HL-60/S4 treated with phorbol 12-myristate 13-acetate at 8.2 ng/mL for 4 days and 3 days (cell line): ENCODE measurements at regions not wholly inside any gene's neighbourhood (a gene's known extent, or its start where the extent isn't known, plus 50 kb on each side); places are given as distances from the start of the nearest gene placed in this dataset.

Experiments used
- in situ Hi-C: fragments of 300-500 bp; cut with MboI; formaldehyde crosslinking; loops from 2 replicates; pipeline ENCODE4 v1.15.0; 2022; ENCODE audit warnings: low sequenced_read_pairs

DNA sequence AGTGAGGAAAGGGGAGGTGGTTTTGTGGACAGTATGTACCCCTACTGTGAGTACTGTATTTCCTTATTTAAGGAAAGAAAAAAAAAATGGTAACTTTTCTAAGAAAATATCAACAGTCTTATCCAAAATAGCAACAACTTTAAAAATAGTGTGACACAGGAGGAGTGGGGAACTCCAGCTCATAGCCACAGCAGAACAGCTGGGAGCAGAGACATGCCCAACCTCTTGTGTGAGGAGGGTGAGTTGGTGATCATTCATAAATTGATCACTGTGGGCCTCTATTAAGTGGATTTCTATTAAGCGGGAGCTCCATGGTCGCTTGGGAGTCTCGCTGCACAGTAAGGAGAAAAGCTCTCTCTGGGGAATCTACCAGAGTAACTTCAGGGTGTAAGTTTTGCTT is 158.8 kb upstream of the DUSP10 start:
- in situ Hi-C loops, result no loop called here

DNA sequence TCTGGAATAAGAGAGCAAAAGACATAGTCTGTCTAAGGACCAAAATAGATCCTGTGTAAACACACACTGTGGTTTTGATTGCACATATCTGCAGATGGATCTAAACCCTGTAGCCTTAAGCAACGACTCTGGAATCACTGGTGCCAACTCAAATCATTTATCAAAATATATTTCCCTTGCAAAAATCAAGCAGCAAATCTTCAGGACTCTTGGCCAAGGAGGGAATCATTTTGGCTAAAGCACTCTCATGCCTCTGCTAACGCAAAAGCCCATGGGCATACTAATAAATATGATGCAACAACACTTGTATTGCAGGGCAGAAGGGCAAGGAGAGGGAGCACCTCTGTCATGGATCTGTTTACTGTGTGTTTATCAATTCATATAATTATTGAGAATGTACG is 155.4 kb upstream of the DUSP10 start:
- in situ Hi-C loops, result no loop called here

DNA sequence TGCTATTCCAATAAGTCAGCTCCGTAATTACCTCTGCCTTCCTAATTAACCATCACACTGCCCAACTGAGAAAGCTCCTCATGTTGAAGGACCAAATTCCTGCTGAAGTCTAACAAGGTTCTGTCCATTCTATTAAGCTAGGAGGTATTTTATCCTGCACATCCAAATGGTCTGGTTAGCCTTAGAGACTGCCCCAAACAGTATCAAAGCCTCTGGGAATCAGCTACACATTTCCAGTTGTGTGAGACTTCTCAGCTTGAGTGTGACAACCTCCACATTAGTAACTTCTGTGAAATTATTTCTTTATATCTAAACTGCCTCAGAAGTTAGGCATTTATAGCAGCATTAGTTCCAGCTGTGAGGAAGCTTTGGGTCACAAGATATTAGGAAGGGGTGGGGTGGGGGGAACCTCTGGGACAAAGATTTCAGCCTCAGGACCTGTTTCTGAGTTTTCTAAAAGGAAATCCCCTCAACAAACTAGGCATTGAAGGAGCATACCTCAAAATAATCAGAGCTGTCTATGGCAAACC is 150.5 kb upstream of the DUSP10 start:
- in situ Hi-C loops, result no loop called here

DNA sequence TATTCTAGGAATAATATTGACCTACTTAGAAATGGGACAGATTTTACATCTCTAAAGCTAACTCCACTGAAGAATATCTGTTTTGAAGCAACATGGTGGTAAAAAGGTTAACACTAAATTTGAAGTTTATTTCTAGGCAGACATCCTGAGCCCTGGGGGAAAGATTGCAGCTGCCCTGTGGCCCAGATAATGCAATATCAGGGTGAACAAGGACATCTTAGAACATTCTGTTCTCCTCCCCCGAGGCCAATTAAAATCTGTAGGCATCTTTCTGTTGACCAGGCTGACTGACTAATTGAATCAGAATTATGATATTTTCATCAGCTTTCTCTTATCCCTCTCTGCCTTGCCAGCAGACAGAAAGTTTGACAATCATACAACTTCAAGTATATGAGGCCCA is 149.8 kb upstream of the DUSP10 start:
- in situ Hi-C loops, result no loop called here

DNA sequence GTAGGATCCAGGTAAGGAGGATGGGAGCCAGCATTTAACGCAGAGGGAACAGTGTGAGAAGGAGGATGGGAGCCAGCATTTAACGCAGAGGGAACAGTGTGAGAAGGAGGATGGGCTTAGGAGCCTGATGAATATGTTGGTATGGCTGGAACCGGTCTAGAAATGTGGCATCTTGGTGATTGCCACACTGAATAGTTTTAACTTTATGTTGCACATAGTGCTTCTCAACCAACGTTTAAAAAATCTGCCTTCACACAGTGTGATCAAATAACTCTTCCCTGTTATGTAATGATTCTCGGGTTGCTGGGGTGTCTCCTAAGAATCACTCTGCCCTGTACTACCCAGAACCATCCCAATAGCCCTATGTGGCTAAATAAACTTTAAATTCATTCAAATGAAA is 146.9 kb upstream of the DUSP10 start:
- in situ Hi-C loops, result no loop called here

DNA sequence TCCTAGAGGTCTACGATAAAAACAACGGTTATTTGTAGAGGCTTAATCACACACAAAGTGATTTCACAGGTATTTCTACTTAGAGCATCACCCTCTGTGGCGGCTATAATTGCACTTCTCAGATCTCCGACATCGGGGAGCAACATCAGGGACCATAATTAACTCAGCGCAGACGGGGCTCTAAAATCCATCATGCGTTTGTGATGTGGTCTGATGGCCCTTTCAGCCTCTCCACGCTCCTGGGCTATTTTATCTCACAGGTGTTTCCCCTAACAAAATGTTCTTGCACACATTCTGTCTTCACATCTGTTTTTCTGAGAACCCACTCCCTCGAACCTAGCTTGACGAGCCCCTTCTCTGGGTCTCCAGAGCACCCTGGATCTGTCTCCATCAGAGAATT is 146.3 kb upstream of the DUSP10 start:
- in situ Hi-C loops, result no loop called here

DNA sequence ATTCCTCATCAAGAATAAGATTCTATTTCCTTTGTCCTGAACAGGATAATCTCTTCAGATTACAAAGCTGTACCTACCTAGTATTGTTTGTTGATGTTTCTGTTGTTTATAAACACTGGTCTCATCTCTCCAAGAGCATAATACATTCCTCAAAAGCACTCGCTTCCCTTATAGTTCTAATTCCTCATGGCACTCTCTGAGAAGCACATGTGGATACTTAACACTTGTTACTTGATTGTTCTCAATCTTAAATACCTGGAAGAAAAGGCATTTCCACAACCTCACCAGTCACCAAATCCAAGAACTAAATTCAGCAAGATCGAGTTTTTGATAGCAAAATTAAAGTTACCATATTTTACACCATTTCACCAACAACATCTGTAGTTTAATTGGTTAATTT is 145.9 kb upstream of the DUSP10 start:
- in situ Hi-C loops, result no loop called here

DNA sequence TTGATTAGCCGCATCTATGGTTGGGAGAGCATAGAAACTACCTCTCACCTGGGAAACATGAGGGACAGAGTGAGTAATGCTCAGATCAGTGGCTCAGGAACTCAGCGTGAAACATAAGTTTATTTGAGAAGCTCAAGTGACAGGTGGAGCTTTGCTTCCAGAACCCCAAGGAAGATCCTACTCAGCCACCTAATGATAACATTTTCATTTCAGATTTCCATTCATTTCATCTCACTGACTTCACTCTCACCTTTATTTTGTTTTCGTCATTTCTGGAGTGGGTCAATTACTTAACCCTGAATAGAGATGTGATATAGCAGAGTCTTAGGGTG is 145.5 kb upstream of the DUSP10 start:
- in situ Hi-C loops, result no loop called here

DNA sequence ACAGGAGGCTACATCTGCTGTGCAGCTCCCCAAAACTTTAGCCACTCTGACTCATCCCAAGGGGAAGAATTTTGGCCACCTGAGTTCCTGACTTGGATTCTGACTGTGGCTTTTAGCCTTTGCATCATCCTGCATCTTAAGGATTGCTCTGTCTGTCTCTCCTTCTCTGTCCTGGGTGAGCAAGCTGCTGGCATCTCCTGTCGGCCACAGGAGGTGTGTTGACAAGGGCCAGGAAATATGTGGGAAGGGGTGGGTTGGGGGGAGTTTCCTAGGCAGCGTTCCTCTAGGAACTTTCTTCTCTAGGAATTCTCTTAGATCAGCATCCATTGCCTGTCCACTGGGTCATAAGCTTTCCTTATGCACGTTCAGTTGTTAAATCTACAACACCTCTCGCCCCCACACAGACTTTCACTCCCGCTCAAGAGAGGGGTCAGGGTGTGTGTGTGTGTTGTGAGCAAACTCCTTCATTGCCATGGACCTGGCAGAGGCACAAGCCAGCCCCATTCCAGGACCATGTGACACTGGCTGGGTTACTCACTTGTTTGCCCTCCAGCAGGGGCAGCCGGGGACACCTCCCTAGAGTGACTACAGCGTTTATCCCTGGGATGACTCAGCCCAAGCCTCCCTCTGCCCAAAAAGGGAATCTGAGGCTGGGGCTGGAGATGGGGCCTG is 145.0 kb upstream of the DUSP10 start:
- in situ Hi-C loops, result no loop called here

DNA sequence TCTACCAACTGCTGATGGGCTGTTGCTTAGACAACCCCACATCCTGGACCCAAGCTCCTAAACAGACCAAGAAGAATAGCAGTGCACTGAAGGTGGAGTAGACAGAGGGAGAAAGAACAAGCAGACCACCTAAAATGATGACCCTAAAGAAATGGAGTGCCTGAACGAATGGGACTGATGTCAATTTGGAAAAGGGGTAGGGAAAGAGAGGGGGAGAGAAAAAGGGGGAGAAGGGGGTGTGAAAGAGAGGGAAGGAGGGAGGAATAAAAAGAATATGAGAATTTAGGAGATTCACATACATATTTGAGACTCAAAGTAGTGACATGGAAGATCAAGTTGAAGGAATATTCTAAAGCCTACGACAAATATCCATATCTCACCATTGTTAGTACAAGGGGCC is 144.4 kb upstream of the DUSP10 start:
- in situ Hi-C loops, result no loop called here

DNA sequence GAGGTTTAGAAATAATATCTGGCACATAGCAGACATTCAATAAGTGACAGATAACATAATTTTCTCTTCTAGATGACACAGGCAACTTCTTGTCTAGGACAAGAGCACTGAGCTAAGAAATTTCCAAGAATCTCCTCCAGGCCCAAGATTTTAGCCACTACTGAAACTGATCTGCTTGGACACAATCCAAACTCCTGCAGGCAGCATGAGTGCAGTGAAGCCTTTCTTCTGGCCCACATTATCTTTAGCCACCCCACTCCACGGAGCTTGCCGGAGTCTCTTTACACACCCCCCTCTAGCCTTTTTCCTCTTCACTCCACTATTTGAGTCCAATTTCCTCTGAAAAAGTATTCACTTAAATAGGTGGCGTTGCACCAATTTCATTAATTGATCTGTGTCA is 142.9 kb upstream of the DUSP10 start:
- in situ Hi-C loops, result no loop called here

DNA sequence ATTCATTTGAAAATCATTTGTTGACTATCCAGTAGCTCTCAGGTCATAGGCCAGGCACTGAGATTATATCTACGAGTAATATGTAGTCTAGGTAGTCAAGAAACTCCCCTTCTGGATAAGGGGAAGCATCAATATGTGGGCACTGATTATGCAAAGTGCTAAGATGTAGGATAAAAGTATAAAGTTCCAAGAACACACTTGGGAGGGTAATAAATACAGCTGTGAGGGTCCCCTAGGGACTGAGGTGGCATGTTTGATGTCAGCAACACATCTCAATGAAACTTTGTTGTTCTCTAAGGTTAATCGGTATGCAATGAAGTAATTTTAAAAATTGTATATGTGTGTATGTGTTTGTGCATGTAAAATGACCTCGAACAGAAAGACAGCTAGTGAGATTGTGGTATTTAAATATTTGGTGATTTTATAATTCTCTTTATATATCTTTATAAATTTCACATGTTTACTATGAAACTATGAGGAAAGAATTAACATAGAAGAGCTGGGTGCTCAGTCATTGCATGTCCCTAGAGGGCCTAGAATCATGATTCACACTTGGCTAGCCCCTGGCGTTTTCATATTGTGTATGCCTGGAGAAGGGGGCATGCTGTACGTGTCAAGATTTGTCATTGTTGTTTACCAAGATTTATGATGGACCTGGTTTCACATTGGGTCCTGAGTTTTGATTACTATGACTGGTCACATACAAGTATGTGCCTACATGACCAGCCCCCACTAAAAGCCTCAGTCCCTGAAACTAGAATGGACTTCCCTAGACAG is 140.1 kb upstream of the DUSP10 start:
- in situ Hi-C loops, result no loop called here

DNA sequence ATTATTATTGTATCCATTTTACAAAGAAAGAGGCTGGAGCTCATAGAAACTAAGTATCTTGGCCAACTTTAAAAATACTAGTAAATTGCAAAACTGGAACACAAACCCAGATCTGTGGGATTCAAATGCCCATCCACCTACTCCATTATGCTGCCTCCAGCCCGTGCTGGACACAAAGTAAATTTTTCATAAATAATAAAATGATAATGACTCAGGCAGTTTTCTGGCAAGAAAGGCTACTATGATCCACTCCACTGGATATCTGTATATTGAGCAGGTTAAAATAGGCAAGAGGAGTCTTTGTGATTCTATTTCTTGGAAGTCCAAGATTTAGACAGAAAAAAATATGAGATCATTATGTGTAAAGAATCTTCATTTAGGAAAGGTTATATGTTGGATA is 138.3 kb upstream of the DUSP10 start:
- in situ Hi-C loops, result no loop called here

DNA sequence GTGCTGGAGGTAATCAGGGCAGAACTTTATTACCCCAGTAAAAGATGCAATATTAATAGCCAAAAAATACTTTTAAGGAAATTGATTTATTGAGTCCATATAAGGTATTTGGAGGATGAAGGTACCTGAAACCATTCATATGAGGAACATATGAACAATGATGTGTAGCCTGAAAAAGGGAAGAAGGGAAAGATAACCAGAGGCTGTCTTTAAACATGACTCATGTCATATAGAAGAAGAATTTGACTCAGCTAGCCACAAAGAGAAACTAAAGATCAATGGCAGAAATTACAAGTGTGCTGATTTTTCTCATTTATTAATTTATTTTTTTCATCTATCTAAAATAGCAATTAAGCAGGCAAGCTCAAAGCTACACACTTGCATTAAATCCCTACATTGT is 136.2 kb upstream of the DUSP10 start:
- in situ Hi-C loops, result no loop called here

DNA sequence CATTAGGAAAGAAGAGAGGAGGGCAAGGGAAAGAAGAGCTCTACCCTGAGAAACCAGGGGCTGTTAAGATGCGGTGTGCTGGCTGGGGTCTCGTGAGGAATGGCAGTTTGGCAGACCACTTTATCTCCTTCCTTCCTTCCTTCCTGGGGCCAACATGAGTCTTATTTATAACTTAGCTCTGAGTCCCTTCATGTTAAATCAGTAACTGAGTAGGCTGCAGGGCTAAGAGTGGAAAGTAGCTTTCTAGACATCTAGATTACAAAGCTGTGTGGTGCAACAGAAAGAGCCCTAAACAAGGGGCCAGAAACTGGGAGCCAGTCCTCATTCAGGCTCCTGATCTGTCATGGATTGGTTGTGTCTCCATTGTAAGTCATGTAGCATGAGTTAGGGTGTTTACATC is 135.4 kb upstream of the DUSP10 start:
- in situ Hi-C loops, result no loop called here

DNA sequence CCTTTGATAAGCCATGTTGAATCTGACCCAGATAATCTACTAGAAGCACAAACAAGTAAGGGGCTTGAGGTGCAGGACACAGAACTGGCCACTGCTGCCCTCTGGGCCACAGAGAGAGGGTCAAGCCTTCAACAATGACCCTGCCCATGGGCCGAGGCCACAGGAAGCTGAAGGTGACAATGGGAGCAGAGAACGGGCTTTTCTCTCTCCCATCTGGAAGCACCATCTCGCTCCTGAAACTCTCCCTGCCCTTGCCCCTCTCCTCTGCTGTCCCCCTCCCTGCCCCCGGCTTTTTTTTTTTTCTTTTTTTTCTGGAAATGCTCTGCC is 133.1 kb upstream of the DUSP10 start:
- in situ Hi-C loops, result no loop called here

DNA sequence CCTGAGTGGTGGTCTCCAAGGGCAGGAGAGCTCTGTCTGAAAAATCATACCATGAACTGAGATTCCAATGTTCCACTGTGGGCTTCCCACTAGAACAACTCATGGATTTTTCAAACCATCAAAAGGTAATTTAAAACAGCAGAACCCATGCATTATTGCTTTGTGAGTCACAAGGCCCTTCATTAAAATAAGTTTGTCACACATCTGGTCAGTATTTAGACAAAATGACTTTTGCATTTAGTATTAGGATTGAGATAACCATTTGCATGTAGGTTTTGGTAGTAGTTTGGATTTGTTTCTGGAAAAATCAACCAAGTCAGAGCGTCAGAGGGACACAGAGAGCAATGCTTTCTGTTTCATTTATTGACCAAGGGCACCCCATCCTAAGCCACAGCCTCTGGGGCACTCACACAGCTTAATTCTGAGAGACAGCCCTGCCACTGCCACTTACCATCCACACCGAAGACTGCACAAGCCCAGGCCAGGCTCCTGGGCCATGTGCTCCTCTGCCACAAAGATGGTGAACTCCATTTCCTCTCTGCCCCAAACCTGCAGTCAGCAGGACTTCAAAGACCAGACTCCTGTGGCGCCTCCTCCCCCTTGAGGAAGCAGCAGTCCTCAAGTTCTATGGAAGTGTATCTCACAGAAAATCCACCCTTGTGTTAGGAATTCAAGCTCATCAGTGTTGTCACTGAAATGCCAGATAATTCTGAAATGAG is 132.6 kb upstream of the DUSP10 start:
- in situ Hi-C loops, result no loop called here

DNA sequence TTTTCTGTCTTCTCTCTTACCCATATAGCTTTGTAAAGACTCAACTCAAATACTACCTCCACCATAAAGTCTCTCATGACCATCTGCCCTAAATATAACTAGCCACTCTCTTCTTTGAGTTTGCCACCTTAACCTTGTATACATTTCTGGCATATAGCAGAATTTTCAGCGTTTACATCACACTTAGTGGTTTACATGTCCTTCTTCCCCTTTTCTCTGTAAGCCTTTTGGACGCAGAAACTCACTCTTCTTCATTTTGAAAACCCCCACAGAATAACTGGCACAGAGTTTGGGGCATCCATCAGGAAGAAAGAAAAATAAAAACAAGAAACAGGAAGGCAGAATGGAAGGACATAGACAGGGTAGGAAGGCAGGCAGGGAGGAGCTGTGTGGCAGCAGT is 131.8 kb upstream of the DUSP10 start:
- in situ Hi-C loops, result no loop called here

DNA sequence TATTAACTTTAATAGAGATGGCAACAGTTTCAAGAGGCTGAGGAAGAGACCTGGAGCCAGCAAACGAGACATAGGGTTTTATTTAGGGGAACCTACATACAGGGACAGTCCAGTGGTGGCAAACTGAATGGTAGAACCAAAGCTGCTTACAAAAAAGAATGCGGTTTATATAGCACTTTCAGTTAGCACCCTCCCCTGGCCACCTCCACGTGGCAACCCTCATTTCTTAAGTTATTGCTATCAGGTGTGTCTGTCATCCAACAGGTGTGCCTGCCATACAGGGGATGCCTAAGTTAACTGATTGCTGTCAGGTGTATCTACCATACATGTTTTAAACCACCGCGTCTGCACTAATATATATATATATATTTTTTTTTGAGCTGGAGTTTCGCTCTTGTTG is 129.2 kb upstream of the DUSP10 start:
- in situ Hi-C loops, result no loop called here

DNA sequence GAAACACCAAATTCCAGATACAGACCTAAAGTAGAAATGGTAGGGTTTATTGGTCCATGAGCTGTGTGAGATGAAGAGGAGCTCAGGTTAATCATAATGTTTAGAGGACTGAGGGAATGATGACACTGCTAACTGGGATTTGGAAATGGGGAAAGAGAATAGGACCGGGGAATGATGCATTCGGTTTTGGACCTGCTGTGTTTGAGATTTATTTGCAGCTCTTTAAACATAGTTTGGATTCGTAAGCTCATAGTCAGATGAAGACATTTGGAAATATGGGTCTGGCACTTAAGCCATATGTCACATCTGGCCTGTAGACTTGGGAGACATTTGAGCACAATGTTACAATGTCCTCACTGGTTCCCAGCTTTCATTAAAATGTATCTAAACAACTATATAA is 127.9 kb upstream of the DUSP10 start:
- in situ Hi-C loops, result no loop called here

DNA sequence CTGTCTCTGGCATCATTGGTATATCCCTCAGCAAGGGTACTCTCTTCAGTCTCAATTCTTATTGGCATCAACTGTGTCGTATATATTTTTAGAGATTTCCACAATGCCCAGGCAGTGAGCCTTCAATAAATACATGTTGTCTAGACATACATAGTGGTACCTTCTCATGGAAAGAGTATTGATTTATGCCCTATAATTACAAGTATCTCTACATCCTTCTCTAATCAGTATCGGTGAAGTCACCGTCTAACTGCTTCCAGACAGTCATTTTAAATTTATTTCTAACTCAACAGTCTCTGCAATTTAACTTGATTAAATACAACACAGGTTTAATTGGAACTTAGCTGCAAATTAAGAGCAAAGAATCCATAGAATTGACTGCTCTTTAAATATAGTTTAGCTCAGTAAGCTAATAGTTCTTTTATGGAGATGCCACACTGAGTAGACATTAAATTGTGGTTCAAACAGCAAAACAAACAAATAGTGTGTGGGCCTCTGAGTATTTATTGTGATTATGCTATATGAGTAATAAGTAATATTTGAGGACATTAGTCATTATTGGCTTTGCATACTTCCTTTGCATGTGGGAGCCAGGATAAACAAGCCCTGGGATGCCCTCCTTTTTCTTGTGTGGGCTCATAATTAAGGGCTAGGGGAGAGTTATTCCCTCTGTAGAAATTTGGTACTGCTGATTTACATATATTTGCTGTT is 126.9 kb upstream of the DUSP10 start:
- in situ Hi-C loops, result no loop called here

DNA sequence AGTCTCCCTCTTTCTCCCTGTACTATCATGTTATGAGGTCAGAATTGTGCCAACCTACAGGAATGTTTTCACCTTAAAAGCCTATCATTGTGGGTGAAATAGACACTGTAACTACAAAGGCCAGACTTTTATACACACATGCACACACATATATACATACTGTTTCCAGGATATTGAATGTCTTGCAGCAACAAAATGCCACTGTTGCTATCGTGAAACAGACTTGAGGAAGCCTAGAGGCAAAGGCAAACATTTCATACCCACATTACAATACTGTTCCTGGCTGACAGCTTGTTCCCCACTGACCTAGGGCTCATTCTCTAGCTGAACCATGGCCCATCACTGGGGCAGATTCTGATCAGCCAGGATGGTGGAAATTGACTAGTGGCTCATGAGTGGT is 125.1 kb upstream of the DUSP10 start:
- in situ Hi-C loops, result no loop called here
